GM19468 (cell line): ENCODE measurements at regions not wholly inside any gene's neighbourhood (a gene's known extent, or its start where the extent isn't known, plus 50 kb on each side); places are given as distances from the start of the nearest gene placed in this dataset.

Experiments used
- ATAC-seq: cut with Tn5 transposase; IDR thresholded peaks from one replicate; pipeline ENCODE4 v1.9.1; 2021; ENCODE audit warnings: mild to moderate bottlenecking, moderate library complexity, moderate number of reproducible peaks; ENCODE audit not compliant: unreplicated experiment; ENCODE audit errors: extremely low read depth

DNA sequence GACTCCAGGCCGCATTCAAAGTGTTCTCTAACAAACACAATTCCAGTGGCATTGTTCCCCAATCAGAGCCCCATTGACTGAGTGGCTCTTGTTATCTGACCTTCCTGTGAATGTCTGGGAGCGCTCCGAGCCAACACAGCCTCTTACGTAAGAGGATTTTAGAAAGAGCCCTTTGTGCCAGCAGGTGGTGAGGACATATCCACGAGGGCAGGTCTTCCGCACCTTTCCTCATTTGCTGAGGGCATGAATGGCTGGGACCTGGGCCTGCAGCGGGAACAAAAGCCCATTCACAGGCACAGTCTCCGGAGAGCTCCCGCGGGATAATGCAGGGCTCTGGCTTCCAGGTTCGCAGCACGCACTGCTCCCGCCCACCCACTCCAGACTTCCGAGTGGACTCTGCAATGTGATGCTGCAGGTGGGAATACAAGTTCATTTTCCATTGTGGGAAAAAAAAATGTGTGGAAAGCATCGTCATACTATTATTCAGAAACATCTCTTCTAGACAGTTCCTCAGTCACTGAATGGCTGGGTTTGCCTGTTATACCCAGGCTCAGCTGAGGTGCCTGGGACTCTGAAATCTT lies 295.0 kb upstream of the IGFBP3 start:
- ATAC-seq, result no peak

DNA sequence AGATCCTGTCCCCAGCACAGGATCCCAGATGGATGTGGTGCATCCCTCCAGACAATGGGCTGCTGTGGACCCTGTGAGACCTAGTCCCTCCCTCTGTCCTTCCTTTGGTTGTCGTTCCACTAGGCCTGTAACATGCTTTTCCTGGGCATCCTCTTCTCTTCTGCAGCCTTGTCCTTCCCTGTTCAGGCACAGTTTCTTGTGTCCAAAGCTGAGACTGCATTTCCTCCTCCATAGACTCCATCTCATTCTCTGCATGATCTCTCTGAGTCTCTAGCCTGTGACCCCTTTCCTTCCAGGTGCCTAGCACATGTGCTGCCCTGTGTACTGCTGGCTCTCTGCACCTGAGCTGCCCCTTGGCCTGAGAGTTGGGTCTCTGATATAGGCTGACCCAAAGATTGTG lies 293.5 kb upstream of the IGFBP3 start:
- no peak for ATAC-seq

DNA sequence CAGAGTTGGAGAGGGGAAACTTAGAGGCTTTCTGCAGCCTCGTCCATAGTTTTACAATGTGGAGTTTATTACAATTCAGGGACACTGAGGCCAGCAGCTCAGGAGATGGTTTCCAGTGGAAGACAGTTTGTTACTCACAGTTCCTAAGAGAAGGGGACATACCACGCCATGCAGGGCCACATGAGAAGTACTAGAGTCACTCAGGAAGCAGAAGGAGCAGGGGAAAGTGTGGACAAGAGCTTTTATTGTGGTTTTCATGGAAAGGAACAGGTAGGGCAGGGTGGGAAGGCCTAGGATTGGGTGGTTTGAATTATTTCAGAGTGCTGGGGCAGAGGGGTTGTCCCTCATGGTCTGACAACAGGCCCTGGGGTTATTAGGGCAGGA lies 292.1 kb upstream of the IGFBP3 start:
- ATAC-seq, result no peak

DNA sequence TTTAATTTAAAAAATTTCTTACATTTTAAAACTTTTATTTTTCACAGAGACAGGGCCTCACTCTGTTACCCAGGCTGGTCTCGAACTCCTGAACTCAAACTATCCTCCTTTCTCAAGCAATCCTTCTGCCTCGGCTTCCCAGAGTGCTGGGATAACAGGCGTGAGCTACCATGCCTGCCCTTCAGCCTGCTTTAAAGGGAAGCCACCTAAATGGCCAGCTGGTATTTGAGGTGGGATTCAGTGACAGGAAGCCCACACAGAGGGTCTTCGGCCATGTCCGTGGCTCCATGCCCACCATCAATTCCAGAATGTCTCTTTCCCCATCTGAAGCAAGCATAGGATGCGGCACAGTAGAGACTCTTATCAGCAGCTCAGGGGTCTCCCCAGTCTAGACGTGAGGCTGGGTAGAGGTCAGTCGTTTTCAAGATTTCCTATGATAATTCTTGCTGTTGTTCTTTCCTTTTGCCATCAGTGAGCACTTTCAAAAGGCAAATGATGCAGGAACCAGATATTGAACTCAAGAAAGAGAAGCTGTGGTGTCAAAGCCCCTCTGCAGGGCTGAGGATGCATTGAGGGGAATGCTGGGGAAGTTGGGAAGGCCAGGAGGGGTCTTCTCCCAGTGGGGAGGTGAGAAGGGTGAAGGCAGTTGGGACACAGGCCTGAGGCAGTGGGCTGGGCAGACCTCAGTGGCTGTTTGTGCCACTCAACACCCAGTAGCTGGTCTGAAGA lies 291.5 kb upstream of the IGFBP3 start:
- ATAC-seq, result no peak

DNA sequence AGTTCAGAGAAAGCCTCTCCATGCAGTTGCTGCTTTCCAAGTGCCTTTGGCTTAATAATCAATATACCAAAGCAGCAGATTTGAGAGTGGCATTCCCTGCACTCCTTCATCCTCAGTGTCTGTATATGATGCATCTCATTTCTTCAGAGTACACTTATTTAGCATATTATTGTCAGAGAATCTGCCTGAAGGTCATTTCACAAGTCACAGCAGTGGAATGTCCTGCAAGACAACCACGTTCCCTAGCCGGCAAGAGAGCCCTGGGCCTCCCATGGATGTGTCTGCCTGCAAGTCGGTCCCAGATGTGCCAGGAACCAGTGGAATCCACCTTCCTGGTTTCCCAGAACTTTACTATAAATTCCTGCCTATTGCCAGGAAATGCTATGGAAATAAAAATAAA lies 289.4 kb upstream of the IGFBP3 start:
- ATAC-seq, result no peak

DNA sequence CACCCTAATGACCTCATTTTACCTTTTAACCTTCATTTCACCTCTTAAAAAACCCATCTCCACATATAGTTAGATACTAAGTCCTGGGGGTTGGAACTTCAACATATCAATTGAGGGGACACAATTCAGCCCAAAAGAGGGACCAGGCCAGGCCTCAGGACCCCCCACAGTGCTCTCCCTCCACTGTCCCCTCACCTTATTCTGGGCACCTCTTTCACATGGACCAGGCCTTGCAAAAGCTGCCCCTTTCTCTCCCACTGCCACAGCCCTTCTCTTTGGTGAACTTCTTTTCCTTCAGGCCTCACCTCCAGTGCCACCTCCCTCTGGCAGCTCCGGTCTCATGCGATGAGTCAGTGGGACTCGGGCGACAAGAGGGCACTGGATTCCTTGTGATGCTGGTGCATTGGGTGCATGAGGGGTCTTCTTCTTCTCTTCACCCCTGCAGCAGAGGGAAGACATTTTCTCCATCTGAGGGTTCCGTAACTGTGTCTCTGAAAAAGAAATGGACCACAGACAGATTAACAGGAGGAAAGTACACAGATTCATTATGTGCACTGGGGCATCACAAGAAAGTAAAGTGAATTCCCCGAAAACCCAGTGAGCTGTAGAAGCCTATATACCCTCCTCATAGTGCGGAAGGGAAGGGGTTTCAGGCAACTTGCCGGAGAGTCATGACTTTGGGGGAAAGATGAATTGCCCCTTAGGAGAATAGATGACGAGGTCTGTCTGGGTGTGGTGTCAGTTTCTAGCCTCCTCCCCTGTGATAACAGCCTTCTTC lies 288.7 kb upstream of the IGFBP3 start:
- no peak for ATAC-seq

DNA sequence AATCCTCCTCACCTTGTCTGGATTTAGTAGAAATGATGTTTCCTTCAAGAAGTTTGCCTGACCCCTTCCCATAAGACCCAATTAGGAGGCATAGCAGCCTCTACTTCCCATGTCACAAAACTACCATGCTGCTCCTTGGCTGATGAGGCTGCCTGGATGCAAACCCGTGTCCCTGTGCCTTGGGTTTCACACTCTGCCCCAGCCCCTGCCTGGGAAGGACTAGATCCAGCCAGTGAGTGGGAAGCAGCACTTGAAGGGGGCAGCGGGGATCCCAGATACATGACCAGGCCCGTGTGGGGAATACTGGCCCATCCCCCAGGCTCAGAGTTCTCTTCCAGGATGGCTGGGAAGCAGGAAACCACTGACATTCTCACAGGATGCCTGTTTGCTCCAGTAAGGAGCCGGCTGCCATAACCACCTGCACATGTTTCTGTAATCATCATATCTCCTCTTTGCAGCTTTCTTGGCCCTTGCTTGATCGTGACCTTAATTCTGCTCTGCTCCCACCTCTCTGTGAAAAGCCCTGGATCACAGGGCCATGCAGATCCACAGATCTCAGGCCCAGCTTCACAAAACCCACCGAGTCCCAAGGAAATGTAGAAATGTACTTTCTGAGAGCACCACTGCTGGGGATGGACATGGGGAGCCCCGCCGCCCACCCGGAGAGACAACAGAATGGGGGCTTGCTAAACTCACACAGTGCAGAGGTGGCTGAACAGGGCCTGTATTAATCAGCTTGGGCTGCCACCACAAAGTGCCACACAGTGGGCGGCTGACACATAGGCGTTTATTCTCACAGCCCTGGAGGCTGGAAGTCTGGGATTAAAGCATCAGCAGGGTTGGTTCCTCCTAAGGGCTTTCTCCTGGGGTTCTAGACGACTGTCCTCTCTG lies 287.8 kb upstream of the IGFBP3 start:
- ATAC-seq, result no peak

DNA sequence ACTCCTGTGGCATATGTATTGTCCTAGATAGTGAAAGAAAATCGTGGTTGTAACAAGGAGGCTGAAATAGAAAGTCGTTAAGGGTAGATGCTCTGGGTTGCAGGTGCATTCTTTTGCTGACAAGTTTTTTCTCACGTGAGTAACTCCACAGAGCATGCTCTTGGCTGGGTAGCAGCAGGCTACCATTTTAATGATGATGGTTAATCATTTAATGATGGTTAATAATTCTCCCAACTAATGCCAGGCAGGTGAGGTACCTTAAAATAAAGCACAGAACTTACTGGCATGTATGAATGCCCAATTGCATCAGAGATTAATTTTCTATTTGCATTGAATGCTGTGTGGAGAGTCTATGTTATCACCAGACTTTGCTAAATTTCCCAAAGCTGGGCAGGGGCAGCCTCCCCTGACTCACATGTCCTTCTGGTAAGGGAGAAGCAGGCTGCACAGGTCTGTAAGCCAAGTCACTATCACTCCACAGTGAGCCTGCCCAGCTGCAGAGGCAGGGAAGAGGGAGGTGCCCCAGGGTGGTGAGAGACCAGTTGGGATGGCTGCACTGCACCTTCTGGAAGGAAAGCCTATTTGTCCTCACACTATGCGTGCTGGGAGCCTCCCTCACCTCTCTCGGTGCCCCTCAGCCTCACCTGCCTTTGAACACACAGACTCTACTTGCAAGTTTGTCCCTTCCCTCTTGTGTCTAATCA lies 287.0 kb upstream of the IGFBP3 start:
- ATAC-seq, result no peak

DNA sequence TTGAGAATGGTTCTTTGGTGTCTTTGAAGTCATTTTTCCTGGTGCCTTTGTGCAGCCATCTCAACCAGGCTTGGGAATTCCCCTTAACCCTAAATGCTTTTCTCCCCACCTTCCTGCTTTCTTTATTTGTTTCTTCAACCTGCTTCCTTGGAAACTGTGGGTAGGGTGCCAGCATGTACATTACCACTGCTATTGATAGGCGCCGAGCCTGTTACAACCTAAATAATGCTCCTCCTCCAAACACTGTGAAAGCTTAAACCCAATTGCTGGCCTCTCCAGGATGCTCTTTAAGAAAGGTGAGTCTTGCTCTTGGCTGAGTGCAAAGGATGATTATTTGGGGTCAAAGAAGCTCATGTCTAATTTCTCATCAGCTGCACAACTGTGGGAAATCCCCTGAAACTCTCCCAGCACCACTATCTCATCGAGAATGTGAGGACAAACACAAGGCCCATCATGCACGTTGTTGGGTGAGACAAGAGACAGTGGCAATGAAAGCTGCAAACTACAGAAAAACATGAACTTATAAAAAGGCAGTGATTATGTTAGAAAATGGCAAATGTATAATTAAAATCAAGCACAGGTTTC lies 285.5 kb upstream of the IGFBP3 start:
- no peak for ATAC-seq

DNA sequence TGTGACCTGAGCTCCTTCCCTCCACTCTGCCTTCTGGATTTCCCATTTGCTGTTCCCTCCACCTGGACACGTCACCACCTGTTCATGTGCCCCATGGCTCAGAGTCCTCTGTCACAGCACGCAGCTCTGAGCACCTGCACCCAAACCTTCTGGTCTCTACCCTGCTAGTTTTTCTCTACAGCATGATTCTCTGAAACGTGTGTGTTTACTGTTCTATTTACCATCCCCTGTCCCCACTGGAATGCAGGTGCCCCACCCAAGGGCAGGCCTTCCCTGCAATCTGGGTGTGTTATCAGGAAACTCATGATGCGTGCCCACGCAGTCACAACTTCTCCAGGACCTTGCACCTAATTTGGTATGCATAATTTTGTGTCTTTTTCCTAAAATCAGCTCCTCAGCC lies 284.4 kb upstream of the IGFBP3 start:
- ATAC-seq, result no peak

DNA sequence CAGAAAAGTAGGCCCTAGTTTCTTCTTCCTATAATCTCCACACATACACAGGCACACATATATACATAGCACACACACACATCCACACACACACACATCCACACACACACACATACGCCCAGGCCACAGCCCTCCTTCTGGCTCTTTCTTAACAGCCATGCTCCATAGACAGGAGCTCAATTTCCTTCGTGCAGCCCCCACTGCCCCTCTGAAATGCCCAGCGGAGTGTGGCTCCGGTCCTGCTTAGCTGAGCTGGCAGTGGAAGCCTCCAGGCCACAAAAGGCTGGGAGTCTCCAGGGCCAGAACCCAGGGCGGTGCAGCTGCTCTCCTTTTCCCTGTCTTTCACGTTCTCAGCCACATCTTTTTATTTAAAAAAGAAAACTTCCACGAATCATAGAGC lies 282.9 kb upstream of the IGFBP3 start:
- ATAC-seq, result no peak

DNA sequence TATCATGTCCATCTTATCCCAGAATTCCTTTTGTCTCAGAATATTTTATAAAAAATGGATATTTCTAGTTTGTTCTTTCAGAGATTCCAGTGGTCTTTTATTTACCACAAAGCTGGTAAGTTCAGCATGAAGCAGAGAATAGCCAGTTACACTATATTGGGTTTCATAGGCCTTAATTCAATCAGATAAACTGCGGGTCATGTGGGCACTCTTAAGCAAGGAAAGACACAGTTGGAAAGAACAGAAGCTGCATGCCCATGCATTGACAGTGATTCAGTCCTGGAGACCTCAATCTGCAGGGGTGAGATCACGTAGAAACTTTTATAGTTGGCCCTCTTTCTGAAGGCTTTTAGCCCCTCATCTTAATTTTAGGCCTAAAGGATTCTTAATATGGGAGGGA lies 281.3 kb upstream of the IGFBP3 start:
- no peak for ATAC-seq

DNA sequence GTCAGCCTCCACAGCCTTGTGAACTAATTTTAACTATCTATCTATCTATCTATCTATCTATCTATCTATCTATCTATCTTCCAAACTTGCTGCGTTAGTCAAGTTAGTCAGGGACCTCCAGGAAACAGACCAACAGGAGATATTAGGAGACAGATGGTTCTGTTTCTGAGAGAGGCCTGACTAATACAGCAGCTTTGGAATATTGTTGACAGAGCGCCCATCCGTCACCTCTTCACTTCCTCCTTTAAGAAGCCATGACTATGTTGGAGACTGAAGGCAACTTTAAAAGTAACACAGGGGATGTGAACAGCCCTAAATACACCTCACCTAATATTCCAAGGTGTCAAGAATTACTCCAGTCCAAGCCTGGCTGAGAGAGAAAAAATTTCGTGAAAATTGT lies 280.9 kb upstream of the IGFBP3 start:
- no peak for ATAC-seq

DNA sequence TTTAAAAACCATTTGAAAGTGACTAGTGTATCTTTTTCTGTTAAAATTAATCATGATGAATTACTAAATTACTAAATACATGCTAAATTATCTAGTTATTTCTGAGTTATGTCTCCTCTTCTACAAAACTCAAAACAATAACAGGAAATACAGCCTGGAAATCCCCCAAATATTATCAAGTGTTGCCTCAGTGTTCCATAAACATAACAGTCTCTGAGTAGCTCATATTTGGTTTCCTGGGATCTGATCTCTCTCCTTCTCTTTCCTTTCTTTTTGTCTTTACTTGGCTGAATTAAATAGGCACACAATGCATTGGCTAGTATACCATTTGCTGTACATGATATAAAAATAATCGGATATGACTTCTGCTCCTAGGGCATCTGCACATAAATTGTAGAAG lies 277.6 kb upstream of the IGFBP3 start:
- no peak for ATAC-seq

DNA sequence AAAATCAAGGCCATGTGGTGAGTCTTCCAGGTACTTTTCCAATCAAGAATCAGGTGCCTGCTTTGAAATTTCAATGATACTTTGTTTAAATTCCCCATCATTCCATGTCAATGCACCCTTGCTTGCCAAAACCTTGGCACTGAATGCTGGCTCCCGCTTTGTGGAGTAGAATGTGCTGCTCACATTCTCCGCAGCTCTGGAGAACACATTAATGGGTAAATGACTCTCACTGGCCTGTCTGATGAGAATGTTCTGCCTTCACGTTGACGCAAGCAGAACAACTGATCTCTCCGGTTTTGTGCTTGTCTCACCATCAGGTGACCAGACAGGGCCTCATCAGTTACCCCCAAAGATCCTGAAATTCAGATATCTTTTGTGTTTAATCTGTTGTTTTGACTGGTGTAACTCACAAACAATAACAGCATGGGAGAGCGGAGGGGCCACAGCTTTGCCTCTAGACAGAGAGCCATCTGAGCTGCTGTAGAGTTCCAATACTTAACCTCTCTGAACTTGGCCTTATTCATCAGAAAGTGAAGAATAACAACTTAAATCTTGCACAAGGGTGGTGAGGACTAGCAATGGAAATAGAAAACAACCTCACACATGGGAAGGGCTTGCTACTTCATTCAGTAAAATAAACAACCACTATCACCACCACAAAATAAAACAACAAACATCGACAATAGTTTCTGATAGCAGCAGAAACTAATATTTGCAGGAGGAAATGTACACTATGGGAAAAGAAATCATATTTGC lies 276.9 kb upstream of the IGFBP3 start:
- ATAC-seq, result no peak

DNA sequence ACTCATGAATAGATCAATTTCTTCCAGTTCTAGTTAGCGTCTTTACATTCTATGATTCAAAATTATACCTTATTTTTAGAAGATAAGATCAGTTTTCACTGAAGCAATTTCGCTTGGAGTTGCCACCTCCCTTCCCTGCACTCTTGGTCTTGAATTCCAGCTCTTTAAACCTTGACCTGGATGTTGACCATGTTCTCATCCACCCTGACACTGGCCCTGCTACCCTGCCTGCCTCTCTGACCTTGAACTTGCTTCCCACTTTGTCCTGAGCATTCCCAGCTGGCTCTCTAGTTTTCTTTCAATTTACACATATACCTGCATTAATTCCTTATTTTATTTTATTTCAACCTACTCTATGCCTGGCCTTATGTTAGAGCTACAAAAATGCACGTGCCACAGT lies 274.9 kb upstream of the IGFBP3 start:
- ATAC-seq, result no peak

DNA sequence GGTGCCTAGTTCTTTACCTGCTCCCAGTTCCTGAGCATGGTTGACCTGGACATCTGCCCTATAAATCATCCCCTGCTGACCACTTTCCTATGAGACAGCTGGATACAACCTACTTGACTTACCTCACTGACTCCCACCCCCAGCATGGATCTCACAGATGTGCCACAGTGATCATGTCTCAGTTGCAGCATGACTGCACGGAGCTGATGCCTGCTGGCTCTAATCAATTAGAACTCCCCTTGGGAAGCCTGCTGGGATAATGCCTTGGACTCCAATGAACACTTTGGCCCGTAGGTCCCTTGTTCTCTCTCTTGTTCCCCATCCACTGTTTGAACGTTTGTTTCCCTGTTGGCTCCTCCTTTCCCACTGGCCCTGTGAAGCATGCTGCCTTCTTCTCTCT lies 271.2 kb upstream of the IGFBP3 start:
- no peak for ATAC-seq

DNA sequence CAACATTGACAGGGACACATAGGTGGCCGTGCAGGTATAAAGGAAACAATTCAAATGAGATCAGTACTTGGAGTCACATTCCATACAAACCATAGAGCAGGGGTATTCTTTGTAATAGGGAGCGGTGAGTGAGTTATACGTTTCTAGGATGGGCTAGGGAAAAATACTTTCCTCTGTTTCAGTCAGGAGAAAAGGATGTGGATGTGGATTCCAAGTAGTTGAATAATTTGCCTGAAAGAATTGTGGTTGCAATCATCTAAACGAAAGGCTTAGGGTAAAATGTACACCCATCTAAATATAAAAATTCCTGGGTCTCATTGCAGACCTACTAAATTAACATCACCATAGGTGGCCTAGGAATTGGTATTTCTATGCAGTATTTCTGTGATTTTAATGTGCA lies 270.7 kb upstream of the IGFBP3 start:
- ATAC-seq, result no peak

DNA sequence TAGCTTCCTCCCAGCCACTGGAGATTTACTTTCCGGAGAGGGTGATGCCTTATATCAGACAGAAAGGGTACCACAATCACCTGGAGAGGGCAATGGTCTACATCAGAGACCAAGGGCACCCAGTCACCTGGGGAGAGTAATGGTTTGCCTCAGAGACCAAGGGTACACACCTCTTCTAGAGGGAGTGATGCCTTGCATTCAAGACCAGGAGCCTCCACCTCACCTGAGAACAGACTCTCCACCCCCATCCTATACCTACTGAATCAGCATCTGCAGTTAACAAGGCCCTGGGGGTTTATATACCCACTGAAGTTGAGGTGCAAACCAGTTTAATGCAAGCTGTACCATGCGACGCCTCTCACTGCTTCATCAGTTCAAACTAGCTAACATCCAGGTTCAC lies 270.2 kb upstream of the IGFBP3 start:
- no peak for ATAC-seq
